Astrocyte of the spinal cord (primary cell): ENCODE measurements at regions not wholly inside any gene's neighbourhood (a gene's known extent, or its start where the extent isn't known, plus 50 kb on each side); places are given as distances from the start of the nearest gene placed in this dataset.

Experiments used
- DNase-seq: peaks from one replicate; pipeline ENCODE4 v3.0.0; 2011; ENCODE audit warnings: low read depth, low spot score
- H3K4me3 ChIP-seq: 2 replicates; pipeline ENCODE4 v1.5.1; 2011; ENCODE audit warnings: low read depth, mild to moderate bottlenecking, low read length, moderate library complexity
- CTCF ChIP-seq: IDR thresholded peaks from 2 replicates; pipeline ENCODE4 v1.5.1; 2012; ENCODE audit warnings: low read depth, mild to moderate bottlenecking, low read length, inconsistent platforms
- in situ Hi-C: cut with HindIII; loops from 2 replicates; pipeline ENCODE4 v1.10.0; 2017; ENCODE audit warnings: low sequenced_read_pairs

GRCh38 chr17:56648321-56648720 lies 54.8 kb downstream of the NOG start:
- in situ Hi-C loops = no loop called here
- no peak overlapping the region for H3K4me3 ChIP-seq
- TF ChIP-seq CTCF = no peak
- DNase-seq = no peak

DNA sequence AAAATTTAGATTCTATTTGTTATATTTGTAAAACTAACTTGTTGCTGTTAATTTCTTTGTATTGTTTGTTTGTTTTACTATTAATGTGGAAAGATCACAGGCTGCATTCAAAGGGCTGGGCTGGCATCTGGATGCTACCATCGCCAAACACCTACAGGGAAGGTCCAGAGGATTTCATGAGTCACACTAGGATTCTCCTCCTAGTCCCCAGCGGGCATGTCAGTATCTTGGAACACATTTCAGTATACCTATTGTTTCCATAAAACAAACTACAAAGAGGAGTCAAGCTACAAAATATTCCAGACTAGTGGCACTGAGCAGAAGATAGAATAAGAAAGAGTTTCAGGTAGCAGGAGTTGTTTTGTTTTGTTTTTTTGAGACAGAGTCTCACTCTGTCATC lies 55.3 kb downstream of the NOG start:
- no peak for TF ChIP-seq CTCF
- in situ Hi-C loops = no loop called here
- no peak for DNase-seq
- no peak overlapping the region for H3K4me3 ChIP-seq

- TF ChIP-seq CTCF = no peak
- no peak for DNase-seq
- H3K4me3 ChIP-seq = no peak overlapping the region
- in situ Hi-C loops = no loop called here
Measured at GRCh38 chr17:56652628-56653027, 59.1 kb downstream of the NOG start.

GRCh38 chr17:56653877-56654276 lies 60.4 kb downstream of the NOG start:
- no peak overlapping the region for H3K4me3 ChIP-seq
- peak; percentile 61 for TF ChIP-seq CTCF
- DNase-seq = peak; percentile 31
- in situ Hi-C loops = no loop called here

GRCh38 chr17:56656701-56657327 lies 63.3 kb downstream of the NOG start:
- H3K4me3 ChIP-seq = no peak overlapping the region
- TF ChIP-seq CTCF = no peak
- in situ Hi-C loops = no loop called here
- DNase-seq = no peak

- no peak for DNase-seq
- in situ Hi-C loops = no loop called here
- no peak for TF ChIP-seq CTCF
- H3K4me3 ChIP-seq = no peak overlapping the region
Measured at GRCh38 chr17:56658648-56659047, 65.1 kb downstream of the NOG start.

GRCh38 chr17:56659622-56660021 lies 66.1 kb downstream of the NOG start:
- no peak overlapping the region for H3K4me3 ChIP-seq
- TF ChIP-seq CTCF = no peak
- no peak for DNase-seq
- in situ Hi-C loops = no loop called here
